T47D (cell line): ENCODE measurements at regions not wholly inside any gene's neighbourhood (a gene's known extent, or its start where the extent isn't known, plus 50 kb on each side); places are given as distances from the start of the nearest gene placed in this dataset.

Experiments used
- DNase-seq, 2 experiments: peaks; one replicate each; pipeline versions ENCODE4 v3.0.0 to v3.0.0-alpha.2; 2011 to 2012; ENCODE audit warnings: low read depth in 1 of 2, low spot score in 1 of 2
- JUND ChIP-seq: IDR thresholded peaks from 2 replicates; pipeline ENCODE4 v1.6.1; 2012; ENCODE audit warnings: low read depth
- in situ Hi-C: cut with HindIII; loops from 2 replicates; pipeline ENCODE4 v1.10.0; 2016; ENCODE audit warnings: low sequenced_read_pairs, low pct_unique_long_range_greater_than_20kb

DNA sequence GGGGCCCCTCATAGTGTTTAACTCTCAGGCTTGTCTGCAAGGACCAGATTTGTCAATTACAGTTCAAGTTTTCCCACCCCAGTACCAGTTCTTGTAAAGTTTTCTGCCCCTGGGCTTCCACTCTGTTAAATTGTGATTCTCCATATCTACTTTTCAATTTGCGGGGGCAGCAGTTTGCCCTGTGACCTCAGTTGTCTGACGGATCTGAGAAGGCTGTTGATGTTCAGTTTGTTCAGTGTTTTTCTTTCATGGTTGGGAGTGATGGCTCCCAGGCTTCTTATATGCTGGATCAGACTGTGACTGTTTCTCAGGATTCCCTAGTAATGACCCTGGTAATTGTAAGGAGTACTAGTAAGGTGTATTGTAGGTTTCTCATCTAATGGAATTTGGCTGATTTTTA, 101.0 kb upstream of the GGTLC1 start:
- in situ Hi-C loops: no loop called here
- TF ChIP-seq JUND: no peak
- no peak for DNase-seq

GRCh38 chr20:24086121-24086520, 97.5 kb upstream of the GGTLC1 start:
- no peak for DNase-seq
- no peak for TF ChIP-seq JUND
- in situ Hi-C loops: no loop called here

GRCh38 chr20:24084281-24084680, 95.7 kb upstream of the GGTLC1 start:
- no peak for DNase-seq
- in situ Hi-C loops: no loop called here
- TF ChIP-seq JUND: no peak

DNA sequence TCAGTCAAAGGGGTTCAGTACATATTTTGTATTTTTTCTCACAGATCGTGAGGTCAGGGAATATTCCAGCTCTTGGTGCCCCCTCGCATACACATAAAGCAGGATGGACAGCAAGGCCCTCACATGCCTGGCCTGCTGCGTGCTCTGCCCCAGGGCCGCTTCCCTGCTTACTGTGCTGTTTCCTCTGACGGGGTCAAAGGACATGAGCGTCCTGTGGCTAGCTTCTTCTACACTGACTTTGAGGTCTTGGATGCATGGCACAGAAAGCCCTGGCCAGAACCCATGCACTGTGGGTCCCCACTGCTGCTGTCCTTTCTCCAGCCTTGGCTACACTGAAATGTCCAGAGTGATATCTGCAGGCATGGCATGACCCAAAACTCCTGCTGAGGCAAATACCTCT, 92.5 kb upstream of the GGTLC1 start:
- no peak for TF ChIP-seq JUND
- DNase-seq: no peak

GRCh38 chr20:24079661-24080412, 91.3 kb upstream of the GGTLC1 start:
- DNase-seq: no peak
- no peak for TF ChIP-seq JUND
- in situ Hi-C loops: no loop called here

More for the DNA sequence above, 92.5 kb upstream of the GGTLC1 start:
- in situ Hi-C loops: no loop called here

DNA sequence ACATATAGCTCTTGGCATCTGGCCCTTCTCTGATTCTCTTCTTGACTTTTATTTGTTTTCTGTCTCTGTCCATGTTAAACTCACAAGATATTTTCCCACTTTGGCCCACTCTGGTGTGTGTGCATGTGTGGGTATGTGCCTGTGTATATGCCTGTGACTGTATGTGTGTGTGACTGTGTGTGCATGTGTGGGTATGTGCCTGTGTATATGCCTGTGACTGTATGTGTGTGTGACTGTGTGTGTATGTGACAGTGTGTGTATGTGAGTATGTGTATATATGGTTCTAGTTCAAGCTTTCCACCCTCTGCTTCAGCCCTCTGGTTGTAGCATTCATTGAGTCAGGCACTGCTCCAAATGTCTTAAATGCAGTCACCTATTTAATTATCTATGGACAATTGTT, 88.6 kb upstream of the GGTLC1 start:
- TF ChIP-seq JUND: no peak
- DNase-seq: no peak
- in situ Hi-C loops: no loop called here

- no peak for TF ChIP-seq JUND
- in situ Hi-C loops: no loop called here
- no peak for DNase-seq
These were observed 82.1 kb upstream of the GGTLC1 start for GRCh38 chr20:24070679-24071078.

DNA sequence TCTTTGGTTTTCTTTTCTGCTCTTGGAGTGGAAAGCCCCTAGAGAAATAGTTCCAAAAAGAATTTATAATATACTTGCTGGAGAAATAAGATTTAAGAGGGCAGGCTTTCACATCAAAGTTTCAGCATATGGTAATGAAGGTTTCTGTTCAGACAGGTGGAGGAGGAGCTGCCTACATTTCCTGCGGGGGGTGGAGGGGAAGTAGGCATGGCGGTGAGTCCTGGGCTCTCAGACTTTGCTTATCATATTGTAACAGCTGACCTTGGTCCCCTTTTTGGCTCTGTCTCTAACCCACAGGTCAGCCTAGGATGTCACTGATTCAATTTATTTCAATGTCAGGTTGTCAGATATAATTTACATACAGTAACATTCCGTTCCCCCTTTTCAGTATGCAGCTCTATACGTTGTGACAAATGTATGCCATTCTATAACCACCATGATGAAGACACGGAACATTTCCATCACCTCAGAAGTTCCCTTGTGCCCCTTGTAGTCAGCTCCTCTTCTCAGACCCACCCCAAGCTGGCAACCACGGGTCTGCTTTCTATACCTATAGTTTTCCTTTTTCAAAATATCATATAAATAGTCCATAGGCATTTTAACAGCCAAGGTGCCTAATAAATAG, 77.6 kb upstream of the GGTLC1 start:
- no peak for DNase-seq
- no peak for TF ChIP-seq JUND

GRCh38 chr20:24064915-24065314, 76.3 kb upstream of the GGTLC1 start:
- in situ Hi-C loops: no loop called here
- no peak for DNase-seq
- TF ChIP-seq JUND: no peak

More for the DNA sequence above, 77.6 kb upstream of the GGTLC1 start:
- in situ Hi-C loops: no loop called here

DNA sequence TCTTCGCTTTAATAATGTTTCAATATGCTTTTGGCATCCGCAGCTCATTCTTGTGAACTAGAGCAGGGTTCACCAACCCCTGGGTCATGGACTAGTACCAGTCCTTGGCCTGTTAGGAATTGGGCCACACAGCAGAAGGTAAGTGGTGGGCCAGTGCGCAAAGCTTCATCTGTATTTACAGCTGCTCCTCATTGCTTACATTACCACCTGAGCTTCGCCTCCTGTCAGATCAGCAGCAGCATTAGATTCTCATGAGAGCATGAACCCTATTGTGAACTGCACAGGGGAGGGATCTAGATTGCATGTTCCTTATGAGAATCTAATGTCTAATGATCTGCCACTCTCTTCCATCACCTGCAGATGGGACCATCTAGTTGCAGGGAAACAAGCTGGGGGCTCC, 75.5 kb upstream of the GGTLC1 start:
- no peak for TF ChIP-seq JUND
- no peak for DNase-seq
- in situ Hi-C loops: no loop called here

DNA sequence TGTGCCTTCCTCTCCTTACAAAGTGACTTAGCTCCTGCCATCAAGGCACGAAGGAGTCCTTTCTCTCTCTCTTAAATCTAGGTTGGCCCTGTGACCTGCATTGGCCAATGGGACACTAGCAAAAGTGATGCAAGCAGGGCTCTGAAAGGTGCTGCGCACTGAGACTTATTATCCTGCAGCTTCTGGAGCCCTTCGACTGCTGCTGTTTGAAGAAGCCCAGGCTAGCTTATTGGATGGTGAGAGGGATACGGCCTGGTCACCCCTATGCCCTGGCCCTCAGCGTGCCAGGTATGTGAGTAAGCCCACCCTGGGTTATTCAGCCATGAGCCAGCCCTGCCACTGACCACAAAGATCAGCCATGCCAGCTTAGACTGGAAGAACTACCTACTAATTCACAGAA, 74.5 kb upstream of the GGTLC1 start:
- TF ChIP-seq JUND: no peak
- in situ Hi-C loops: no loop called here

DNA sequence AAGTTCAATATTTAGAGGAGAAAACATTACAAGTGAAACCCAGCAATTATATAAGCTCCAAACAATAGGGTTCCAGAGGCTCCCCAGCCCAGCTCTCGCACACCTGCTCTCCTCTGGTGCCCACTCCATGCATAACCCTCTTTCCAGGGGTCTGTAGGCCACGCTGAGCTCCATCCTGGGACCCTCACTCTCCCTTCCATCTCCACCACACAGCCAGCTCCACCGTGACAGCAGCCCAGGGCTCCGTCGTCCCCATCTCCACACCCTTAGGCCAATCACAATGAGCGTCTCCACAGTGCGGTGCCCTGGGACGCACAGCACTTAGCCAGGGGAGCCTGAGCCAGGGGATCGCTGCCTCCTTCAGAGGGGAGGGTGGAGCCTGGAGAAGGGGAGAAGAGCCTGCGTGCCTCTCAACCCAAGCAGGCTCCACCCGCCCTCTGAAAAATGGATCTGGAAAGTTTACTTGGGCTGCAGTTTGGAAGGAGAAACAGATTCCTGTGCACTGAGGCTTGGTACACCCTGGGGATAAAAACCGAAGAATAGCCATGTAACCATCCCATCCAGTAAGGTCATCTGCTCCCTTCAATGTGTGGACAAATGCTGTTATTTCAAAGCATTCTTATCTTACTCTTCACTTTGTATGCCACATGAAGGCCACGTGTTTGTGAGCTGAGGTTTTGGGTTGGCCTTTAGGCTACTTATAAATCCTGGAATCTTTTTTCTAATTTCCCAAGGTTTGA, 72.4 kb upstream of the GGTLC1 start:
- DNase-seq: no peak
- no peak for TF ChIP-seq JUND
- in situ Hi-C loops: no loop called here

More for the DNA sequence above, 74.5 kb upstream of the GGTLC1 start:
- DNase-seq: no peak

DNA sequence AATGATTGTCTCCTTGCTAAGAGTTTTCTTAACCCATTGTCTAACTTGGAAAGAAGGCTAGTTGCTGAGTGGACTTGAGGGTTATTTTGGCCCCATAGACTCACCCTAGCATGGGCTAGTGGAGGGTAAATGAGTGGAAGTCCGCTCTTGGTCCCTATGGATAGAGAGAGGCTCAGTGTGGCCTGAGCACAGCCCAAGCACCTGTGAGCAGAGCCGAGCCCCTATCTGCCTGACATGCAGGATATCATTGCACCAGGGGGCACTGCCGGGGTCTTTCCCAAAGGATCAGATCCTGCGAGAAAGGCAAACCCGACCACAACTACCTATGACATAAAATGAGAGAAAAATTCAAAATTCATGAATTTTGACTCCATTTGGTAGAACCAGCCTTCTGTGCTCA, 70.6 kb upstream of the GGTLC1 start:
- in situ Hi-C loops: no loop called here
- no peak for DNase-seq
- no peak for TF ChIP-seq JUND
